NCI-H2081 (cell line): ENCODE measurements at regions not wholly inside any gene's neighbourhood (a gene's known extent, or its start where the extent isn't known, plus 50 kb on each side); places are given as distances from the start of the nearest gene placed in this dataset.

ENCODE experiments used
- DNase-seq, 2 experiments: peaks; one replicate each; lab custom pipeline; 2025; lab: John Stamatoyannopoulos, UW

- DNase-seq: no peak
These were observed 59.1 kb upstream of the IER5L start for GRCh38 chr9:129237164-129237611.

GRCh38 chr9:129236441-129237145 is 58.5 kb upstream of the IER5L start:
- DNase-seq: no peak

- DNase-seq: no peak
These were observed 57.9 kb upstream of the IER5L start for GRCh38 chr9:129235931-129236331.

- DNase-seq: no peak
These were observed 57.2 kb upstream of the IER5L start for GRCh38 chr9:129235041-129235930.

- no peak for DNase-seq
These were observed 56.4 kb upstream of the IER5L start for GRCh38 chr9:129234491-129234890.

GRCh38 chr9:129232839-129233591 is 55.0 kb upstream of the IER5L start:
- DNase-seq: no peak

GRCh38 chr9:129231759-129232158 is 53.7 kb upstream of the IER5L start:
- no peak for DNase-seq

GRCh38 chr9:129231022-129231739 is 53.1 kb upstream of the IER5L start:
- no peak for DNase-seq

GRCh38 chr9:129230302-129230701 is 52.2 kb upstream of the IER5L start:
- DNase-seq: no peak
